OCI-LY7 (cell line): ENCODE measurements at regions not wholly inside any gene's neighbourhood (a gene's known extent, or its start where the extent isn't known, plus 50 kb on each side); places are given as distances from the start of the nearest gene placed in this dataset.

ENCODE experiments used
- BruUV-seq: library from RNA; stranded (reverse); fragments of 400-500 nt; replicated peaks from 2 replicates; lab custom pipeline; 2021; lab: Mats Ljungman, UMichigan
- CTCF ChIA-PET: fragments of 300-600 bp; sonication (Branson Sonifier 250); formaldehyde crosslinking; loops from one replicate; lab custom pipeline; 2022; ENCODE audit warnings: antibody characterized with exemption; ENCODE audit not compliant: unreplicated experiment; lab: Charles Lee
- POLR2A ChIA-PET: fragments of 300-600 bp; sonication (Branson Sonifier 250); formaldehyde crosslinking; loops from one replicate; lab custom pipeline; 2022; ENCODE audit warnings: antibody characterized with exemption; lab: Charles Lee
- DNase-seq: peaks from one replicate; pipeline ENCODE4 v3.0.0-alpha.2; 2015; ENCODE audit warnings: low spot score
- H2AFZ ChIP-seq: fragments of 200-600 bp; sonication (generic), shearing (Covaris generic); 2 replicates; pipeline ENCODE4 v1.6.1; 2014; ENCODE audit warnings: mild to moderate bottlenecking, antibody characterized with exemption, low read length, moderate library complexity
- H3K27ac ChIP-seq: fragments of 200-600 bp; sonication (generic); 2 replicates; pipeline ENCODE4 v1.5.1; 2014; ENCODE audit warnings: mixed run types, low read depth, mild to moderate bottlenecking, moderate library complexity, low read length, inconsistent platforms; ENCODE audit not compliant: poor library complexity, severe bottlenecking
- H3K36me3 ChIP-seq: fragments of 200-600 bp; sonication (generic); 2 replicates; pipeline ENCODE4 v1.6.1; 2014; ENCODE audit warnings: mild to moderate bottlenecking, antibody characterized with exemption, low read length, moderate library complexity, mixed read lengths; ENCODE audit not compliant: insufficient read depth
- H3K4me1 ChIP-seq: fragments of 200-600 bp; sonication (generic); 2 replicates; pipeline ENCODE4 v1.5.1; 2014; ENCODE audit warnings: mild to moderate bottlenecking, low read length; ENCODE audit not compliant: insufficient read depth, poor library complexity, severe bottlenecking
- H3K4me2 ChIP-seq: fragments of 200-600 bp; sonication (generic); 2 replicates; pipeline ENCODE4 v1.6.1; 2014; ENCODE audit warnings: mild to moderate bottlenecking, low read length
- H3K4me3 ChIP-seq: fragments of 200-600 bp; sonication (generic); 2 replicates; pipeline ENCODE4 v1.5.1; 2014; ENCODE audit warnings: mild to moderate bottlenecking, low read depth, low read length; ENCODE audit not compliant: poor library complexity, severe bottlenecking
- H3K79me2 ChIP-seq: fragments of 200-600 bp; sonication (generic); 2 replicates; pipeline ENCODE4 v1.6.1; 2016; ENCODE audit warnings: low read depth, mild to moderate bottlenecking, low read length, moderate library complexity, mixed read lengths; ENCODE audit not compliant: insufficient read depth
- H3K9me2 ChIP-seq: fragments of 200-600 bp; sonication (generic); 2 replicates; pipeline ENCODE4 v1.6.1; 2016; ENCODE audit warnings: mild to moderate bottlenecking, low read length, mixed read lengths; ENCODE audit not compliant: insufficient read depth
- H3K9me3 ChIP-seq: fragments of 200-600 bp; sonication (generic); 2 replicates; pipeline ENCODE4 v1.6.1; 2014; ENCODE audit warnings: mild to moderate bottlenecking, mixed run types, low read length, mixed read lengths
- H4K20me1 ChIP-seq: fragments of 200-600 bp; sonication (generic); 2 replicates; pipeline ENCODE4 v1.6.1; 2014; ENCODE audit warnings: mild to moderate bottlenecking, antibody characterized with exemption, low read length, moderate library complexity, mixed read lengths; ENCODE audit not compliant: insufficient read depth
- CTCF ChIP-seq: fragments of 200-600 bp; sonication (generic); conservative IDR thresholded peaks from 2 replicates; pipeline ENCODE4 v1.5.1; 2014; ENCODE audit warnings: mild to moderate bottlenecking, antibody characterized with exemption, low read length, moderate library complexity, mixed read lengths
- EZH2phosphoT487 ChIP-seq: fragments of 200-600 bp; sonication (generic); IDR thresholded peaks from 2 replicates; pipeline ENCODE4 v1.6.1; 2018; ENCODE audit warnings: low read depth, borderline replicate concordance, mild to moderate bottlenecking, mixed run types, antibody characterized with exemption, low read length, moderate library complexity, mixed read lengths
- intact Hi-C: fragments of 100-400 bp; cut with micrococcal nuclease; formaldehyde crosslinking; loops from one replicate; pipeline ENCODE4 v1.10.0; 2022; ENCODE audit not compliant: unreplicated experiment

GRCh38 chr2:8118940-8119781 lies 562.7 kb upstream of the ID2 start:
- intact Hi-C loops: loop anchor here (5.0 kb wide), 1 partner anchor 568 kb away; no protein-coding TSS in a partner anchor
- no peak overlapping the region for H3K27ac ChIP-seq
- no peaks in the 10 kb centered on the region for H3K9me2 ChIP-seq
- POLR2A ChIA-PET: interaction anchor here (0.7 to 1.1 kb wide), 2 partner anchors 17 to 322 kb away, joined by 3 to 4 read pairs; no protein-coding TSS in a partner anchor
- H3K9me3 ChIP-seq: no peaks in the 10 kb centered on the region
- H3K4me3 ChIP-seq: no peak overlapping the region
- CTCF ChIA-PET: interaction anchor here (0.7 kb wide), 1 partner anchor 41 kb away, joined by 3 read pairs; no protein-coding TSS in a partner anchor
- H4K20me1 ChIP-seq: no peaks in the 10 kb centered on the region
- H3K4me1 ChIP-seq: peaks cover 28% of the 10 kb centered on the region
- no peak overlapping the region for H3K4me2 ChIP-seq
- no TSS peak for BruUV-seq
- TF ChIP-seq CTCF (no peak), EZH2phosphoT487 (no peak)
- DNase-seq: no peak
- H3K36me3 ChIP-seq: no peaks in the 10 kb centered on the region
- no peak overlapping the region for H2AFZ ChIP-seq
- H3K79me2 ChIP-seq: no peaks in the 10 kb centered on the region

- H3K4me3 ChIP-seq: no peak overlapping the region
- ChIA-PET CTCF (no interaction called here), POLR2A (interaction anchor here (0.6 to 1.1 kb wide), 2 partner anchors 16 to 683 kb away, joined by 3 to 4 read pairs; no protein-coding TSS in a partner anchor)
- H3K9me2 ChIP-seq: no peaks in the 10 kb centered on the region
- no TSS peak for BruUV-seq
- H3K4me1 ChIP-seq: peaks cover 28% of the 10 kb centered on the region
- no peaks in the 10 kb centered on the region for H3K9me3 ChIP-seq
- no peaks in the 10 kb centered on the region for H4K20me1 ChIP-seq
- no peak overlapping the region for H3K27ac ChIP-seq
- DNase-seq: no peak
- H3K4me2 ChIP-seq: no peak overlapping the region
- H3K36me3 ChIP-seq: no peaks in the 10 kb centered on the region
- intact Hi-C loops: loop anchor here (5.0 kb wide), 1 partner anchor 567 kb away; no protein-coding TSS in a partner anchor
- no peak for TF ChIP-seq EZH2phosphoT487
- TF ChIP-seq CTCF: no peak
- no peak overlapping the region for H2AFZ ChIP-seq
- no peaks in the 10 kb centered on the region for H3K79me2 ChIP-seq
Observed at GRCh38 chr2:8119782-8120505, 561.9 kb upstream of the ID2 start.
